ENCODE measurements at regions not wholly inside any gene's neighbourhood (a gene's known extent, or its start where the extent isn't known, plus 50 kb on each side); places are given as distances from the start of the nearest gene placed in this dataset.
"Not testable (repeated sequence)": the region's sequence is repeated elsewhere in the genome, so short reads cannot be mapped to it uniquely, and the experiment has no call there.

GRCh38 chr5:99900302-99900852, 634.8 kb upstream of the FAM174A start:
- DNase-seq (ENCODE audit: low read depth): no peak

- no peak for DNase-seq (ENCODE audit: low read depth)
These were observed 655.2 kb upstream of the FAM174A start for GRCh38 chr5:99879791-99880511.

- no peak for DNase-seq (ENCODE audit: low read depth)
These were observed 656.3 kb upstream of the FAM174A start for GRCh38 chr5:99878830-99879229.

GRCh38 chr5:99866740-99867139, 668.4 kb upstream of the FAM174A start:
- DNase-seq (ENCODE audit: low read depth): no peak

GRCh38 chr5:99865159-99865558, 670.0 kb upstream of the FAM174A start:
- DNase-seq (ENCODE audit: low read depth): no peak

- DNase-seq (ENCODE audit: low read depth): no peak
These were observed 699.4 kb upstream of the FAM174A start for GRCh38 chr5:99835791-99836190.

GRCh38 chr5:99827136-99827535, 708.0 kb upstream of the FAM174A start:
- DNase-seq (ENCODE audit: low read depth): no peak

- no peak for DNase-seq (ENCODE audit: low read depth)
These were observed 717.4 kb upstream of the FAM174A start for GRCh38 chr5:99817796-99818195.

GRCh38 chr5:99814321-99815063, 720.7 kb upstream of the FAM174A start:
- no peak for DNase-seq (ENCODE audit: low read depth)

GRCh38 chr5:99808657-99809230, 726.4 kb upstream of the FAM174A start:
- DNase-seq (ENCODE audit: low read depth): no peak

GRCh38 chr5:99807346-99807745, 727.8 kb upstream of the FAM174A start:
- no peak for DNase-seq (ENCODE audit: low read depth)

- DNase-seq (ENCODE audit: low read depth): no peak
These were observed 740.1 kb upstream of the FAM174A start for GRCh38 chr5:99795031-99795430.

- no peak for DNase-seq (ENCODE audit: low read depth)
These were observed 746.7 kb upstream of the FAM174A start for GRCh38 chr5:99788482-99788881.

GRCh38 chr5:99775189-99775588, 760.0 kb upstream of the FAM174A start:
- no peak for DNase-seq (ENCODE audit: low read depth)

- DNase-seq (ENCODE audit: low read depth): no peak
These were observed 761.9 kb upstream of the FAM174A start for GRCh38 chr5:99773290-99773689.

- DNase-seq (ENCODE audit: low read depth): no peak
These were observed 763.9 kb upstream of the FAM174A start for GRCh38 chr5:99771296-99771695.

- DNase-seq (ENCODE audit: low read depth): no peak
These were observed 770.2 kb upstream of the FAM174A start for GRCh38 chr5:99765011-99765410.

GRCh38 chr5:99763021-99763774, 772.0 kb upstream of the FAM174A start:
- no peak for DNase-seq (ENCODE audit: low read depth)

GRCh38 chr5:99747342-99747741, 787.8 kb upstream of the FAM174A start:
- DNase-seq (ENCODE audit: low read depth): no peak

- DNase-seq (ENCODE audit: low read depth): not testable (repeated sequence)
These were observed 802.0 kb upstream of the FAM174A start for GRCh38 chr5:99733146-99733545.

GRCh38 chr5:99730653-99731052, 801.8 kb upstream of the CHD1 start:
- not testable (repeated sequence) for DNase-seq (ENCODE audit: low read depth)

- no peak for DNase-seq (ENCODE audit: low read depth)
These were observed 796.0 kb upstream of the CHD1 start for GRCh38 chr5:99724732-99725290.
